ENCODE measurements at regions not wholly inside any gene's neighbourhood (a gene's known extent, or its start where the extent isn't known, plus 50 kb on each side); places are given as distances from the start of the nearest gene placed in this dataset.

DNA sequence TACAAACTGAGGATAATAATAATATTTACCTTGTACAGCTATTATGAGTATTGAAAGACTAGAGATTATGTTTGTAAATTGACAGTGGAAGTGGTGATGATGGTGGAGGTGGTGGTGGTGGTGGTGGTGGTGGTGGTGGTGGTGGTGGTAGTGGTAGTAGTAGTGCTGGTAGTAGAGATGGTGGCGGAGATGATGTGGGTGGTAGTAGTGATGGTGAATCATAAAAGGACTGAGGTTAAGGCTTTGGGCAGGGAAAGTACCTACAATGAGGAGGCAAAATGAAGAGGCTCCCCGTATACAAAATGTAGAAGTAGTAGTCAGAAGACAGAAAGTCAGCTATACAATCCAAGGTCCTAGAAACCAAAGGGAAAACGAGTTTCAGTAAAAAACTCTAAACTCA, 214.1 kb downstream of the BCOR start:
- no peak for DNase-seq (ENCODE audit: extremely low read depth, low read depth)

- no peak for DNase-seq (ENCODE audit: extremely low read depth, low read depth)
Measured at GRCh38 chrX:39886282-39886681, 211.5 kb downstream of the BCOR start.

GRCh38 chrX:39888730-39889129, 209.0 kb downstream of the BCOR start:
- no peak for DNase-seq (ENCODE audit: extremely low read depth, low read depth)

- DNase-seq (ENCODE audit: extremely low read depth, low read depth), result no peak
Measured at GRCh38 chrX:39889704-39890103, 208.1 kb downstream of the BCOR start.

GRCh38 chrX:39890807-39891206, 207.0 kb downstream of the BCOR start:
- DNase-seq (ENCODE audit: extremely low read depth, low read depth), result no peak

- DNase-seq (ENCODE audit: extremely low read depth, low read depth), result no peak
Measured at GRCh38 chrX:39891781-39892180, 206.0 kb downstream of the BCOR start.

DNA sequence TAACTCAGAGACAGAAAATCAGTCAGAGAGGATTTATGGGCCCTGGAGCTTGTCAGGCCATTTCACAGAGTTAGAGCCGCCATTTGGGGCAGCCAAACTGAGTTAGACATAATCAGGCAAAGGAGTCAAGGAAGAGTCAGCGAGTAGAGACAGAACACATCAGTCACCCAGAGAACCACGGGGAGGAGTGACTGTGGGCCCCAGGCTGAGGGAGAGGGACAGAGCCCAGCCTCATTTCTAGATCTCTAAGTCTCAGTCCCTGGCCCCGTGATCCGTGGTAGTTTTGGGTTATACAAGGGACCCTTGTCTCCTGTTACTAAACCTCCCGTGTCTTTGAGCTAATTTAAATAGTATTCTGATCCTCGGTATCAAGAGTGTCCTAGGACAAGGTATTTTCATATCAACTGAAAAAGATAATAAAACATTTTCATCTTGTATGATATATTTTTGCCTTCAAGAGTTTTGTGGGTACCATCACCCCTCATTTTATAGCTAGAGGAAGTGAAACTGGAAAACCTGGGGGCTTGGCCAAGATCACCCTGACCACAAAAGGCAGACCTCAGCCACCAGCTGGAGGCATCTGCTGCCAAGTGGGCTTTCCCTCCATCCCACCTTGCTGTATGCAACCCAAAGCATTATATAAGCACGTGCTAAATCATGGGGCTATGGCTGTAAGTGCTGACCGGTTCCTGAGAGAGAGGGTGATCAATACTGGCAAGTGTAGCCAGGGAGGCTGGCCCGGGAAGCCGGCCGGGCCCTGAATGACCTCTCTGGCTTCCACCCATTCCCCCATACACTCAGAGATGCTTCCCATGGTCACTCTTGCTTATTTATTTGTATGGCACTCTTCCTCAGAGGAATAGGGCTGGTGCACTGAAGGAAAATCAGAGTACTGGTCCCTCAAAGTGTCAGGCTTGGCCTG, 204.1 kb downstream of the BCOR start:
- DNase-seq (ENCODE audit: extremely low read depth, low read depth), result no peak

- DNase-seq (ENCODE audit: extremely low read depth, low read depth), result no peak
Measured at GRCh38 chrX:39894683-39895082, 203.1 kb downstream of the BCOR start.

DNA sequence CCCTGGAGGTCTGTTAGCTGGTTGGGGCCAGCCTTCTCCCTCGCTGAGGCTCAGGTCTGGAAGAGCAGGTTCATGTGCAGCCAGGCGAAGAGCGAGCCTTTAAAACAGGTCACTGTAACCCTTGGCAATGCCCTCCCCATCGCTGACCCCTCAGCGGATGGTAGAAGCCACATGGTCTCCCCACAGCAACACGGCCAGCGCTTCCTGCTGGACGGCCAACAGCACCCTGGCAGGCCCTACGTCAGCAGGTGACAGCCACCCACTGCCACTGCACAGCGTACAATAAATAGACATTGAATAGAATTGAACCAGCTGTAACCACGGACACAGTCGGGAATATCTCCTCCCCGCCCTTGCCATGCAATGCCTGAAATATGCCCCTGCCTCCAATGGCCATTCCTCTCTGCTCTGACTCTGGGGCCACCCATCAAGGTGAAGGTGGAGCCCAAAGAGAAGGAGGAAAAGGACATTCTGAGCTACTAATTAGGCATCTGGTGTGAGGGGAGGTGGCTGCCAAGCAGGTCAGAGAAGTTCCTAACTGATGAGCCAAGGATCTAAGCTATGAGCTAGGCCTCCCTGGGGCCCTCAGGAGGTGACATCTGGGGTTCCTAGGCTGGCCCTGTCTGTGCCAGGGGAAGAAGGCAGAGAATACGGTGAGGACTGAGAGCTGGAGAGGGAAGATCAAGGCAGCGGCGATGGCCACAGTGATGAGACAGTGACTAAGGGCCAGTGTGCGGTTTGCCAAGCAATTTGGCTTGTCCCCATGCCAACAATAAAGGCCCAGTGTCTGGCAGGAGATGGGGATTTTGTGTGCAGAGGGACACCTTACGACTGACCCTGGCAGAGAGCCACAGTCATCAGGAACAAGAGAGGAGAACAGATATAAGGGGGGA, 202.3 kb downstream of the BCOR start:
- no peak for DNase-seq (ENCODE audit: extremely low read depth, low read depth)

DNA sequence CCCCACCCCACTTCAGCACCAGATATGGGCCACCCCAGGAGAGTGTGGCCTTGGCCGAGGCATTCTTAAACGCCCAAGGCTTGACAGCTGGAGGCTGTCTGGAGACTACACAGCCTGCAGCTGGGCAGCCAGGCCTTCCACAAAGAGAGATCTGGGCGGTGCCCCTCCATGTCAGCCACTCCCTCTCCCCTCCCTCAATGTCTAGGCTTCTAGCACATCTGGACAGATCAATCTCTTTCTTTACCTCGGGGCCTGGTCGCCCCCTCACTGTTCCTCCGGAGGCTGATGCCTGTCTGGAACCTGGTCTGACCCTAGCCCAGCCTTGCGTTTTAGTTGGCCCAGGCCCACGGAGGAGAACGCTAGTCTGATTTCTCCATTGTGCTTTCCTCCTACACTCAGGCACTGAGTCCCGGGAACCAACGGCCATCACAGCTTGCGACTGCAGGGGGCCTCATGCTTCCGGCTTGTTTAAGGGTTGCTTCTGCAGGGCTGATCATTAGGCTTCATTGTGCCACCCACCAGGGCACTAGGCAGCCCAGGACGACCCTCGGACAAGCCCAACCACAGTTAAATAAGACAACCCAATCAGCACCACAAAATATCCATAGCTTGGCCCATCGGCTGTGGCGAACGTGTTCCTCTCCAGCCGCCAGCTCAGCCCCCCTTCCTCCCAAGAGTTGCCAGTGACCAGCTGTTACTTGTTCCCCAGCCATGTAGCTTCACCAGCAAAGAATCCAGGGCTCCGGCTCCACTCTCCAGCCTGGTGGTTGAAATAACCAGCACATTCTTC, 200.6 kb downstream of the BCOR start:
- no peak for DNase-seq (ENCODE audit: extremely low read depth, low read depth)

- DNase-seq (ENCODE audit: extremely low read depth, low read depth), result no peak
Measured at GRCh38 chrX:39897741-39898097, 200.0 kb downstream of the BCOR start.

- DNase-seq (ENCODE audit: extremely low read depth, low read depth), result no peak
Measured at GRCh38 chrX:39898147-39898546, 199.6 kb downstream of the BCOR start.

DNA sequence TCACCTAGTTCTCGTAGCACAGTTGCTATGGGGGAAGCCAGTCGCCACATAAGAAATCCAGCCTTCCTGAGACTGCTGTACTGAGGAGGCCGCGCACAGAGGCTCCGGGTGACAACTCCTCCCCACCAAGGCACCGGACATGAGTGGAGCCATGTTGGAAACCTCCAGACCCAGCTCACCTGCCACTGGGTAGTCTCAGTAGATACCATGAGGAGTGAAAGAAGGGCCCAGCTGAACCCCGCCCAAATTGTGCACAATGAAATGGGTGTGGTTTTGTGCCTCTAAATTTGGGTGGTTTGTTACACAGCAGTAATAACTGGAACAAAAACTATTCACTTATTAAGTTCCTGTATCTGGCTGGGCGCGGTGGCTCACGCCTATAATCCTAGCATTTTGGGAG, 198.7 kb downstream of the BCOR start:
- no peak for DNase-seq (ENCODE audit: extremely low read depth, low read depth)

GRCh38 chrX:39899856-39900776, 197.6 kb downstream of the BCOR start:
- DNase-seq (ENCODE audit: extremely low read depth, low read depth), result no peak

GRCh38 chrX:39900777-39901170, 197.0 kb downstream of the BCOR start:
- no peak for DNase-seq (ENCODE audit: extremely low read depth, low read depth)

DNA sequence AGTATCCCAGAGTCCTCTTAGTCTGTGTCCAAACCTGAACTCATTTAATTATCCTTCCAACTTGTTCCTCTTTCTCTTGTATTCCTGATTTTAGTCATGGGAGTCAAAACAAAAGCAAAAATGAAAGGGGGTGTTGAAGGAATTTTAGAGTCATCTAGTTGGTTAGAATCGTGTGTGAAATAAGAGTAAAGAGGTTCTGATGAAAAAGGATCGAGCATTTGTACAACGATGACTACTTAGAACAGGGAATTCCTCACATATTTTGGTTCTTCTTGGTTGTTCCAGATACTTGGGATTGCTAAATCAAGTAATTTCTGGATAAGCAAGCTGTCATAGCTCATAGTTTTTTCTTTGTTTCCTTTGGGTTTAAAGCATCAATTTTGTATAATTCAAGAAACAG, 194.4 kb downstream of the BCOR start:
- no peak for DNase-seq (ENCODE audit: extremely low read depth, low read depth)

- no peak for DNase-seq (ENCODE audit: extremely low read depth, low read depth)
Measured at GRCh38 chrX:39903937-39904336, 193.8 kb downstream of the BCOR start.

- no peak for DNase-seq (ENCODE audit: extremely low read depth, low read depth)
Measured at GRCh38 chrX:39904816-39905537, 192.8 kb downstream of the BCOR start.

DNA sequence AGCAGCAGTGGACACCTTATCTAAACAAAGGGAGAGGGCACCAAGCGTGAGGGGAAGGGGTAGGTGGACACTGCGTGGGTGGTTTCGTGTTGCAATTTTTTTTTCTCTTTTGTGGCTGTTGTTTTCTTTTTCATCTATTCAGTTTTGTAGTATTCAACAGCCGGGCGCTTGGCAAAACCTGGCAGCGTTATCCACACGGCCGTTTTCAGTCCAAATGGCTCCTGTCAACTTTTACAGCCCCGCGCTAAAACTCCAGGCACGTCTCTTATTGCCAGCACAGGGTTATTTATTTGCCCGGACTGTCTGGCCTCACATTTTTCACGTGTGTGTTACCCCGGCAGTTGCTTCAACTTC, 192.2 kb downstream of the BCOR start:
- peak; percentile 66 for DNase-seq (ENCODE audit: extremely low read depth, low read depth)

All from NCI-H460 (cell line).